C4-2B (cell line): ENCODE measurements at regions not wholly inside any gene's neighbourhood (a gene's known extent, or its start where the extent isn't known, plus 50 kb on each side); places are given as distances from the start of the nearest gene placed in this dataset.

Experiments
- ZFX ChIP-seq: fragments of 450-650 bp; IDR thresholded peaks from 2 replicates; pipeline ENCODE4 v1.6.1; 2017
- TF ChIP-seq, protein P1 (sequence below): fragments of 450-650 bp; conservative IDR thresholded peaks from 2 replicates; pipeline ENCODE4 v1.5.1; 2017; ENCODE audit warnings: mild to moderate bottlenecking

DNA sequence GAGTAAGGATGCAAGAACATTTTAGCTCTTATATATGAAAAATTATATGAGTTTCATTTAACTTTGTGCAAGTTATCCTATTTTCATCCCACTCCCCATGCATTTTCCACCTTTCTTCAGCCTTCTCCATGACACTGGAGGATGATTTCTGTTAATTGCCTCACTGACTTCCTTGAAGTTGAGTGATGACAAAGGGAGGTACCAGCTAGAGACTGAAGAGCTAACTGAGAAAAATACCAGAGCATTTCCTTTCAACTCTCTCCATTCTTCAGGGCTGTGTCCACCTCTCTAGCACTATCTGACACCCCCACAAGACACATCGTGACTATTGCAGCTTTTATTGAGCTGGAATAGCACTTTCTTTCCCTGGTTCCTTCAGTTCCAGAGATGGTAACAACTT lies 711.6 kb upstream of the LRRC4C start:
- TF ChIP-seq, protein P1, sequence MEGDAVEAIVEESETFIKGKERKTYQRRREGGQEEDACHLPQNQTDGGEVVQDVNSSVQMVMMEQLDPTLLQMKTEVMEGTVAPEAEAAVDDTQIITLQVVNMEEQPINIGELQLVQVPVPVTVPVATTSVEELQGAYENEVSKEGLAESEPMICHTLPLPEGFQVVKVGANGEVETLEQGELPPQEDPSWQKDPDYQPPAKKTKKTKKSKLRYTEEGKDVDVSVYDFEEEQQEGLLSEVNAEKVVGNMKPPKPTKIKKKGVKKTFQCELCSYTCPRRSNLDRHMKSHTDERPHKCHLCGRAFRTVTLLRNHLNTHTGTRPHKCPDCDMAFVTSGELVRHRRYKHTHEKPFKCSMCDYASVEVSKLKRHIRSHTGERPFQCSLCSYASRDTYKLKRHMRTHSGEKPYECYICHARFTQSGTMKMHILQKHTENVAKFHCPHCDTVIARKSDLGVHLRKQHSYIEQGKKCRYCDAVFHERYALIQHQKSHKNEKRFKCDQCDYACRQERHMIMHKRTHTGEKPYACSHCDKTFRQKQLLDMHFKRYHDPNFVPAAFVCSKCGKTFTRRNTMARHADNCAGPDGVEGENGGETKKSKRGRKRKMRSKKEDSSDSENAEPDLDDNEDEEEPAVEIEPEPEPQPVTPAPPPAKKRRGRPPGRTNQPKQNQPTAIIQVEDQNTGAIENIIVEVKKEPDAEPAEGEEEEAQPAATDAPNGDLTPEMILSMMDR, result no peak
- no peak for TF ChIP-seq ZFX
